Tibial nerve (tissue), 4 donors: ENCODE measurements at regions not wholly inside any gene's neighbourhood (a gene's known extent, or its start where the extent isn't known, plus 50 kb on each side); places are given as distances from the start of the nearest gene placed in this dataset.

ENCODE experiments used
- DNase-seq, 2 donors: peaks; one replicate each; pipeline ENCODE4 v3.0.0-alpha.2; 2019; ENCODE audit warnings: low spot score in 2 of 2
- H3K27ac ChIP-seq, 4 donors: fragments of 200-600 bp; sonication (generic) in 3 of 4; one replicate each; pipeline ENCODE4 v1.5.1; 2017 to 2019; ENCODE audit warnings: mild to moderate bottlenecking in 1 of 4
- H3K27me3 ChIP-seq, 2 donors: fragments of 200-600 bp; sonication (generic) in 1 of 2; one replicate each; pipeline versions ENCODE4 v1.5.1 to v1.6.0; 2017 to 2019
- H3K36me3 ChIP-seq, 3 donors: fragments of 200-600 bp; sonication (generic); one replicate each; pipeline ENCODE4 v1.5.1; 2018 to 2019
- H3K4me1 ChIP-seq, 4 donors: fragments of 200-600 bp; sonication (generic) in 3 of 4; one replicate each; pipeline ENCODE4 v1.5.1; 2017 to 2019
- H3K4me3 ChIP-seq, 4 donors: fragments of 200-600 bp; sonication (generic) in 3 of 4; one replicate each; pipeline ENCODE4 v1.5.1; 2017 to 2019; ENCODE audit warnings: mild to moderate bottlenecking in 1 of 4, moderate library complexity in 1 of 4
- H3K9me3 ChIP-seq, 4 donors: fragments of 200-600 bp; sonication (generic) in 3 of 4; one replicate each; pipeline ENCODE4 v1.5.1; 2017 to 2019
- EP300 ChIP-seq, 2 donors: sonication (generic); formaldehyde crosslinking; IDR thresholded peaks; one replicate each; pipeline ENCODE4 v1.6.1; 2017; ENCODE audit warnings: antibody characterized with exemption in 2 of 2, mild to moderate bottlenecking in 1 of 2
- POLR2A ChIP-seq, 2 donors: fragments of 450-650 bp; IDR thresholded peaks; one replicate each; pipeline ENCODE4 v1.6.1; 2017; ENCODE audit warnings: antibody characterized with exemption in 2 of 2, mild to moderate bottlenecking in 2 of 2, moderate library complexity in 2 of 2
- WGBS, 2 donors: methylation state at CpG; one replicate each; pipeline ENCODE4 v1.1.5; 2018; 5-methylcytosine and 5-hydroxymethylcytosine counted together
- TF ChIP-seq, protein P1 (sequence below), 5 experiments: fragments of 200-600 bp in 3 of 5; fragments of 450-650 bp in 2 of 5; sonication (generic) in 3 of 5; IDR thresholded peaks; one replicate each; pipeline ENCODE4 v1.5.1; 2016 to 2019; ENCODE audit warnings: antibody characterized with exemption in 5 of 5, mild to moderate bottlenecking in 3 of 5, moderate library complexity in 2 of 5

- Histone ChIP-seq H3K36me3 (no peaks in the 10 kb centered on the region), H3K27me3 (no peaks in the 10 kb centered on the region), H3K4me1 (no peaks in the 10 kb centered on the region), H3K4me3 (no peak overlapping the region), H3K27ac (no peak overlapping the region), H3K9me3 (no peaks in the 10 kb centered on the region)
- WGBS, 2 donors = 80 to 100% methylated on average over 2 of the region's 2 CpGs
- TF ChIP-seq EP300 (IDR thresholded peaks at IDR 0.05) = no peak
- TF ChIP-seq, protein P1, sequence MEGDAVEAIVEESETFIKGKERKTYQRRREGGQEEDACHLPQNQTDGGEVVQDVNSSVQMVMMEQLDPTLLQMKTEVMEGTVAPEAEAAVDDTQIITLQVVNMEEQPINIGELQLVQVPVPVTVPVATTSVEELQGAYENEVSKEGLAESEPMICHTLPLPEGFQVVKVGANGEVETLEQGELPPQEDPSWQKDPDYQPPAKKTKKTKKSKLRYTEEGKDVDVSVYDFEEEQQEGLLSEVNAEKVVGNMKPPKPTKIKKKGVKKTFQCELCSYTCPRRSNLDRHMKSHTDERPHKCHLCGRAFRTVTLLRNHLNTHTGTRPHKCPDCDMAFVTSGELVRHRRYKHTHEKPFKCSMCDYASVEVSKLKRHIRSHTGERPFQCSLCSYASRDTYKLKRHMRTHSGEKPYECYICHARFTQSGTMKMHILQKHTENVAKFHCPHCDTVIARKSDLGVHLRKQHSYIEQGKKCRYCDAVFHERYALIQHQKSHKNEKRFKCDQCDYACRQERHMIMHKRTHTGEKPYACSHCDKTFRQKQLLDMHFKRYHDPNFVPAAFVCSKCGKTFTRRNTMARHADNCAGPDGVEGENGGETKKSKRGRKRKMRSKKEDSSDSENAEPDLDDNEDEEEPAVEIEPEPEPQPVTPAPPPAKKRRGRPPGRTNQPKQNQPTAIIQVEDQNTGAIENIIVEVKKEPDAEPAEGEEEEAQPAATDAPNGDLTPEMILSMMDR (IDR thresholded peaks at IDR 0.05) = no peak
- TF ChIP-seq POLR2A (IDR thresholded peaks at IDR 0.05) = no peak
- DNase-seq = no peak
These were observed 186.9 kb upstream of the CDYL start for GRCh38 chr6:4589295-4589694.

- 97 to 98% methylated on average over 7 of the region's 7 CpGs for WGBS, 2 donors
- no peak overlapping the region for H3K27ac ChIP-seq
- no peaks in the 10 kb centered on the region for H3K4me1 ChIP-seq
These were observed 187.6 kb upstream of the CDYL start for GRCh38 chr6:4588581-4588980.

GRCh38 chr6:4588163-4588562, 188.0 kb upstream of the CDYL start:
- WGBS, 2 donors = 94% methylated on average over 5 of the region's 5 CpGs
- no peak overlapping the region for H3K27ac ChIP-seq
- no peak for TF ChIP-seq EP300 (IDR thresholded peaks at IDR 0.05)
- no peaks in the 10 kb centered on the region for H3K4me1 ChIP-seq
- H3K4me3 ChIP-seq = no peak overlapping the region
- H3K9me3 ChIP-seq = no peaks in the 10 kb centered on the region
- no peaks in the 10 kb centered on the region for H3K27me3 ChIP-seq
- H3K36me3 ChIP-seq = no peaks in the 10 kb centered on the region
- no peak for DNase-seq

More at GRCh38 chr6:4588581-4588980, 187.6 kb upstream of the CDYL start:
- TF ChIP-seq, protein P1 (IDR thresholded peaks at IDR 0.05) = no peak
- TF ChIP-seq POLR2A (IDR thresholded peaks at IDR 0.05) (no peak), EP300 (IDR thresholded peaks at IDR 0.05) (no peak)
- no peaks in the 10 kb centered on the region for H3K27me3 ChIP-seq
- DNase-seq = no peak
- H3K4me3 ChIP-seq = no peak overlapping the region
- H3K9me3 ChIP-seq = no peaks in the 10 kb centered on the region
- no peaks in the 10 kb centered on the region for H3K36me3 ChIP-seq

DNA sequence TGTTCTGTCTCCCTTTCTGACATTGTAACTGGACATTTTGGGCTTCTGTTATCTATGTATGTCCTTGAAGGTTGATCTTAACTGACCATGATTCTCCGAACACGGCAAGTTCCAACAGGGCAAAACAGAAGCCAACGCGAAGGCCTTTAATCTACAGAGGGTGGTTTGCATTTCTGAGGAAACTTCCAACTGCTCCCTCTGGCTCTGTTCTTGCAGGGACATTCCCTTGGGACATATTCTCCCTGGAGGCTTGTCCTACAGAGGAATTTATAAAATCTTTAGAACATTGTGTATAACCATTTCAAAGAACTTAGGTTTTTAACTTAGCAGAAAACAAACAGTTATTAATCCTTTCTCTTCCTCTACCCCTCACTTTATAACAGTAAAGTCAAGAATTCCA, 189.0 kb upstream of the CDYL start:
- no peaks in the 10 kb centered on the region for H3K27me3 ChIP-seq
- H3K4me3 ChIP-seq = no peak overlapping the region
- no peaks in the 10 kb centered on the region for H3K36me3 ChIP-seq
- TF ChIP-seq EP300 (IDR thresholded peaks at IDR 0.05) (no peak), POLR2A (IDR thresholded peaks at IDR 0.05) (no peak)
- TF ChIP-seq, protein P1 (IDR thresholded peaks at IDR 0.05) = no peak
- no peak overlapping the region for H3K27ac ChIP-seq
- WGBS, 2 donors = 59 to 94% methylated on average over 4 of the region's 4 CpGs
- DNase-seq = no peak
- no peaks in the 10 kb centered on the region for H3K4me1 ChIP-seq
- H3K9me3 ChIP-seq = peaks cover 0 to under 1% (median 0%) of the 10 kb centered on the region in 4 donors

- H3K27me3 ChIP-seq = no peaks in the 10 kb centered on the region
- H3K27ac ChIP-seq = no peak overlapping the region
- WGBS, 2 donors = 80 to 83% methylated on average over 3 of the region's 3 CpGs
- H3K9me3 ChIP-seq = peaks cover 0 to 8% (median 2%) of the 10 kb centered on the region in 4 donors
- no peaks in the 10 kb centered on the region for H3K36me3 ChIP-seq
- H3K4me3 ChIP-seq = no peak overlapping the region
- no peaks in the 10 kb centered on the region for H3K4me1 ChIP-seq
- no peak for DNase-seq
- TF ChIP-seq POLR2A (IDR thresholded peaks at IDR 0.05) (no peak), EP300 (IDR thresholded peaks at IDR 0.05) (no peak)
- TF ChIP-seq, protein P1 (IDR thresholded peaks at IDR 0.05) = no peak
These were observed 189.7 kb upstream of the CDYL start for GRCh38 chr6:4586469-4586859.
